DND-41 (cell line): ENCODE measurements at regions not wholly inside any gene's neighbourhood (a gene's known extent, or its start where the extent isn't known, plus 50 kb on each side); places are given as distances from the start of the nearest gene placed in this dataset.

ENCODE experiments used
- ATAC-seq: fragments of 200-7000 bp; cut with Tn5 transposase; 3 replicates; pipeline ENCODE4 v1.9.1; 2021; ENCODE audit warnings: low read depth; ENCODE audit not compliant: insufficient read depth
- DNase-seq: peaks from one replicate; pipeline ENCODE4 v3.0.0-alpha.2; 2020
- H2AFZ ChIP-seq: 2 replicates; pipeline ENCODE4 v1.6.0; 2012; ENCODE audit warnings: low read depth, low read length
- H3K27ac ChIP-seq: 2 replicates; pipeline ENCODE4 v1.5.1; 2012; ENCODE audit warnings: low read length, inconsistent platforms
- H3K27me3 ChIP-seq: fragments of 200-600 bp; sonication (generic); 2 replicates; pipeline ENCODE4 v1.6.0; 2012; ENCODE audit warnings: low read length, mild to moderate bottlenecking, inconsistent platforms; ENCODE audit not compliant: insufficient read depth, poor library complexity
- H3K36me3 ChIP-seq: 2 replicates; pipeline ENCODE4 v1.5.1; 2012; ENCODE audit warnings: low read length, inconsistent platforms; ENCODE audit not compliant: insufficient read depth
- H3K4me1 ChIP-seq: 2 replicates; pipeline ENCODE4 v1.5.1; 2012; ENCODE audit warnings: mild to moderate bottlenecking, low read length; ENCODE audit not compliant: insufficient read depth
- H3K4me2 ChIP-seq: 2 replicates; pipeline ENCODE4 v1.6.0; 2012; ENCODE audit warnings: mild to moderate bottlenecking, moderate library complexity, low read length, inconsistent platforms; ENCODE audit not compliant: insufficient read depth
- H3K4me3 ChIP-seq, 2 experiments: fragments of 200-600 bp in 1 of 2; shearing (Covaris generic) in 1 of 2; 2 replicates each; pipeline ENCODE4 v1.5.1; 2012 to 2016; ENCODE audit warnings: inconsistent platforms in 2 of 2, low read length in 2 of 2, mild to moderate bottlenecking in 2 of 2, low read depth in 1 of 2, moderate library complexity in 1 of 2
- H3K79me2 ChIP-seq: 2 replicates; pipeline ENCODE4 v1.6.0; 2012; ENCODE audit warnings: low read length, inconsistent platforms; ENCODE audit not compliant: insufficient read depth
- H3K9ac ChIP-seq: 2 replicates; pipeline ENCODE4 v1.6.0; 2012; ENCODE audit warnings: low read depth, mild to moderate bottlenecking, inconsistent platforms, low read length, moderate library complexity
- H3K9me3 ChIP-seq: 2 replicates; pipeline ENCODE4 v1.5.1; 2012; ENCODE audit warnings: low read length, moderate library complexity, mild to moderate bottlenecking, inconsistent platforms; ENCODE audit not compliant: insufficient read depth, severe bottlenecking
- H4K20me1 ChIP-seq: 2 replicates; pipeline ENCODE4 v1.6.0; 2012; ENCODE audit warnings: low read length; ENCODE audit not compliant: insufficient read depth
- CTCF ChIP-seq: IDR thresholded peaks from 2 replicates; pipeline ENCODE4 v1.5.1; 2012; ENCODE audit warnings: borderline replicate concordance, low read length, moderate library complexity, mild to moderate bottlenecking; ENCODE audit not compliant: poor library complexity, severe bottlenecking; ENCODE audit errors: extremely low read depth
- EZH2 ChIP-seq: IDR thresholded peaks from 3 replicates; pipeline ENCODE4 v1.6.1; 2012; ENCODE audit warnings: borderline replicate concordance, low read depth, mild to moderate bottlenecking, moderate library complexity, low read length, inconsistent platforms; ENCODE audit not compliant: severe bottlenecking

- no peak overlapping the region for H3K4me2 ChIP-seq
- no peak overlapping the region for H2AFZ ChIP-seq
- no peak overlapping the region for H3K27ac ChIP-seq
- H3K4me3 ChIP-seq = no peak overlapping the region
- no peaks in the 10 kb centered on the region for H3K36me3 ChIP-seq
- no peaks in the 10 kb centered on the region for H3K79me2 ChIP-seq
- ATAC-seq = no peak; the same call in 2 of the 3 replicates
- no peak for DNase-seq
- peaks cover 55% of the 10 kb centered on the region for H3K27me3 ChIP-seq
- H4K20me1 ChIP-seq = peaks cover 28% of the 10 kb centered on the region
- no peak for TF ChIP-seq EZH2
- TF ChIP-seq CTCF = no peak
- H3K4me1 ChIP-seq = no peaks in the 10 kb centered on the region
- no peaks in the 10 kb centered on the region for H3K9me3 ChIP-seq
- H3K9ac ChIP-seq = no peak overlapping the region
Observed at GRCh38 chr2:242022550-242023290, 153.2 kb downstream of the RTP5 start.

GRCh38 chr2:242024751-242025355 lies 155.3 kb downstream of the RTP5 start:
- no peaks in the 10 kb centered on the region for H3K4me1 ChIP-seq
- H2AFZ ChIP-seq = no peak overlapping the region
- TF ChIP-seq EZH2 = no peak
- TF ChIP-seq CTCF = no peak
- no peaks in the 10 kb centered on the region for H3K36me3 ChIP-seq
- H3K27ac ChIP-seq = no peak overlapping the region
- no peaks in the 10 kb centered on the region for H3K79me2 ChIP-seq
- H4K20me1 ChIP-seq = peaks cover 25% of the 10 kb centered on the region
- H3K4me3 ChIP-seq = no peak overlapping the region
- DNase-seq (no peak), ATAC-seq (no peak)
- no peak overlapping the region for H3K4me2 ChIP-seq
- peaks cover 54% of the 10 kb centered on the region for H3K27me3 ChIP-seq
- no peak overlapping the region for H3K9ac ChIP-seq
- H3K9me3 ChIP-seq = no peaks in the 10 kb centered on the region

- TF ChIP-seq CTCF = no peak
- no peak for TF ChIP-seq EZH2
- H4K20me1 ChIP-seq = peaks cover 35% of the 10 kb centered on the region
- no peaks in the 10 kb centered on the region for H3K36me3 ChIP-seq
- no peaks in the 10 kb centered on the region for H3K79me2 ChIP-seq
- no peak overlapping the region for H3K27ac ChIP-seq
- H3K4me2 ChIP-seq = no peak overlapping the region
- H3K4me1 ChIP-seq = peaks cover 13% of the 10 kb centered on the region
- H3K9me3 ChIP-seq = no peaks in the 10 kb centered on the region
- DNase-seq (no peak), ATAC-seq (no peak)
- no peak overlapping the region for H2AFZ ChIP-seq
- H3K4me3 ChIP-seq = no peak overlapping the region
- no peak overlapping the region for H3K9ac ChIP-seq
- peaks cover 64% of the 10 kb centered on the region for H3K27me3 ChIP-seq
Observed at GRCh38 chr2:242027676-242028450, 158.3 kb downstream of the RTP5 start.
